Sciatic nerve (tissue), 2 donors: ENCODE measurements at regions not wholly inside any gene's neighbourhood (a gene's known extent, or its start where the extent isn't known, plus 50 kb on each side); places are given as distances from the start of the nearest gene placed in this dataset.

Experiments used
- ATAC-seq: fragments of 200-7000 bp; cut with Tn5 transposase; one replicate; pipeline ENCODE4 v1.9.1; 2020; ENCODE audit warnings: mild to moderate bottlenecking, moderate library complexity
- DNase-seq: peaks from one replicate; pipeline ENCODE4 v3.0.0-alpha.2; 2020; ENCODE audit warnings: low spot score
- intact Hi-C: fragments of 100-400 bp; cut with DNase I; formaldehyde crosslinking; loops from one replicate; pipeline ENCODE4 v1.14.2; 2022
- donor health status: DM: no; HTN: no; CAD: no.
- donor health status: DM: no; HTN: no; CAD: no.

GRCh38 chr6:6918216-6918983 is 189.4 kb upstream of the RREB1 start:
- ATAC-seq = no peak
- intact Hi-C loops = no loop called here

GRCh38 chr6:6919173-6919572 is 188.6 kb upstream of the RREB1 start:
- ATAC-seq (no peak), DNase-seq (no peak)
- intact Hi-C loops = no loop called here

More at GRCh38 chr6:6918216-6918983, 189.4 kb upstream of the RREB1 start:
- DNase-seq = no peak

- no peak for ATAC-seq
- intact Hi-C loops = no loop called here
- DNase-seq = no peak
Measured at GRCh38 chr6:6920114-6920986, 187.4 kb upstream of the RREB1 start.

- no peak for ATAC-seq
- intact Hi-C loops = no loop called here
- no peak for DNase-seq
Measured at GRCh38 chr6:6920987-6921313, 186.8 kb upstream of the RREB1 start.

GRCh38 chr6:6922166-6922565 is 185.6 kb upstream of the RREB1 start:
- ATAC-seq = no peak
- intact Hi-C loops = no loop called here
- no peak for DNase-seq

GRCh38 chr6:6923605-6924004 is 184.2 kb upstream of the RREB1 start:
- intact Hi-C loops = no loop called here
- DNase-seq = no peak
- ATAC-seq = no peak

GRCh38 chr6:6924708-6925107 is 183.1 kb upstream of the RREB1 start:
- intact Hi-C loops = no loop called here
- ATAC-seq = no peak
- no peak for DNase-seq

GRCh38 chr6:6925391-6926164 is 182.2 kb upstream of the RREB1 start:
- ATAC-seq (no peak), DNase-seq (no peak)
- intact Hi-C loops = no loop called here

GRCh38 chr6:6926856-6927255 is 180.9 kb upstream of the RREB1 start:
- intact Hi-C loops = no loop called here
- ATAC-seq = no peak
- DNase-seq = no peak

GRCh38 chr6:6927521-6928361 is 180.0 kb upstream of the RREB1 start:
- peak; percentile 62 for ATAC-seq
- intact Hi-C loops = no loop called here
- no peak for DNase-seq

GRCh38 chr6:6930223-6930880 is 177.4 kb upstream of the RREB1 start:
- DNase-seq (no peak), ATAC-seq (no peak)
- intact Hi-C loops = no loop called here

- no peak for DNase-seq
- no peak for ATAC-seq
- intact Hi-C loops = no loop called here
Measured at GRCh38 chr6:6931071-6932025, 176.4 kb upstream of the RREB1 start.

- no peak for DNase-seq
- intact Hi-C loops = no loop called here
- no peak for ATAC-seq
Measured at GRCh38 chr6:6932341-6932740, 175.4 kb upstream of the RREB1 start.

- intact Hi-C loops = no loop called here
- DNase-seq = no peak
- no peak for ATAC-seq
Measured at GRCh38 chr6:6932968-6933367, 174.8 kb upstream of the RREB1 start.

- intact Hi-C loops = no loop called here
- ATAC-seq (no peak), DNase-seq (no peak)
Measured at GRCh38 chr6:6940031-6941025, 167.4 kb upstream of the RREB1 start.

- no peak for DNase-seq
- ATAC-seq = no peak
- intact Hi-C loops = no loop called here
Measured at GRCh38 chr6:6941201-6941600, 166.6 kb upstream of the RREB1 start.
